Astrocyte (in vitro differentiated cells and primary cell): ENCODE measurements at regions not wholly inside any gene's neighbourhood (a gene's known extent, or its start where the extent isn't known, plus 50 kb on each side); places are given as distances from the start of the nearest gene placed in this dataset.

Source experiments
- CTCF ChIP-seq: IDR thresholded peaks from 2 replicates; pipeline ENCODE4 v1.5.1; 2011; ENCODE audit warnings: low read depth, mild to moderate bottlenecking, inconsistent platforms, low read length, moderate library complexity; ENCODE audit not compliant: insufficient read depth
- EZH2 ChIP-seq: IDR thresholded peaks from 2 replicates; pipeline ENCODE4 v1.6.1; 2012; ENCODE audit warnings: mild to moderate bottlenecking, low read length, inconsistent platforms; ENCODE audit not compliant: insufficient read depth

DNA sequence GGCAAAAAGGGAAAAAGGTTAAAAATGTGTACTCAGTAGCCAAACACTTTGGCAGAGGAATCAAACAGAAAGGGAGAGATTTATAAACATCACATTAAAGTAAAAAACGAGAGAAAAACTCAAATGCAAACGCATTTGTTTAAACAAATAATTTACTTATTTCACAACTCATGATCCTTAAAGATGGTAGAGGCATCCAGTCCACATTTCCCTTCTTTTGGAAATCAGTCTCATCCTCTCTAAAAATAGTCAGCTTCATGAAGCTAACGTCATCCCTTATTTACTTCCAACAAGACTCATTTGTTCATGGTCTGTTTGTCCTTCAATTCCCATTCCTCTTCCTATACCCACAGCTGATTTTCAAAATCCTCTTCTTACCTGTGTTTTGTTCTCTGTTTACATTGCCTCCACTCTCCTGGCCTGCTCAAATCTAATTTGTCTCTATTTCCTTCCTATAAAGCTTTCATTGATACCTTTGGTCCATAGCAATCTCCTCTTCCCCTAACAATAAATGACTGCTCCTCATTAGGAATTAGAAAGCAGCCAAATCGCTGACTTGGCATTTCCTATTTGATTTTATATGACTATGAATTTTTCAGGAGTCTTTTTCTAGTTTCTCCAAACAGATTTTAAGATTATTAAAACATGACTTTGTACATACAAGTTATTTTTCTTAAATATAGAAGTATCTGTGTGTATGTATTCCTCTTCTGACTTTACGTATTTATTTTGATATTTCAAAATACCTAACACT is 805.3 kb downstream of the TLE1 start:
- no peak for TF ChIP-seq CTCF
- no peak for TF ChIP-seq EZH2
